ENCODE measurements at regions not wholly inside any gene's neighbourhood (a gene's known extent, or its start where the extent isn't known, plus 50 kb on each side); places are given as distances from the start of the nearest gene placed in this dataset.
"Not testable (repeated sequence)": the region's sequence is repeated elsewhere in the genome, so short reads cannot be mapped to it uniquely, and the experiment has no call there.

GRCh38 chr5:117333011-117333410 is 758.4 kb upstream of the SEMA6A start:
- no peak overlapping the region for H3K27ac ChIP-seq
- TF ChIP-seq CTCF (IDR thresholded peaks at IDR 0.05) (no peak), ZFX (IDR thresholded peaks at IDR 0.05; ENCODE audit: borderline replicate concordance) (no peak)

DNA sequence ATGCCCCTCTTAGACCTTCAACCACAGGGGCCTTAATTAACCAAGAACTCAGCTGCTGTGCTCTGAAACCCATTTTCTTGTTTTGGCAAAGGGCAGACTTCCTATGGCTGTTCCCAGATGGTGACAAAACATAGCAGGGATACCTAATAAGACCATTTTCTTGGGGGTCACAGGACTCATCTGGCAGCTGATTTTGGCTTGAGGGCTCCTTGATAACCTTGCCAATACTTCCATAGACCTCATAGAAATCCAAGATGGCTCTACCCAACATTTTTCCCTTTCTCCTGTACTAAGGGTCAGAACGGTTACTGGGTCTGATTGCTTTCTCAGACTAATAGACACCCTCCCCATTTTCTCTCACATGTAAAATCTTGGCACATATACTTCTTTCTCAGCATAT is 757.7 kb upstream of the SEMA6A start:
- TF ChIP-seq ZFX (IDR thresholded peaks at IDR 0.05; ENCODE audit: borderline replicate concordance) = no peak
- TF ChIP-seq CTCF (IDR thresholded peaks at IDR 0.05) = no peak
- no peak overlapping the region for H3K27ac ChIP-seq

DNA sequence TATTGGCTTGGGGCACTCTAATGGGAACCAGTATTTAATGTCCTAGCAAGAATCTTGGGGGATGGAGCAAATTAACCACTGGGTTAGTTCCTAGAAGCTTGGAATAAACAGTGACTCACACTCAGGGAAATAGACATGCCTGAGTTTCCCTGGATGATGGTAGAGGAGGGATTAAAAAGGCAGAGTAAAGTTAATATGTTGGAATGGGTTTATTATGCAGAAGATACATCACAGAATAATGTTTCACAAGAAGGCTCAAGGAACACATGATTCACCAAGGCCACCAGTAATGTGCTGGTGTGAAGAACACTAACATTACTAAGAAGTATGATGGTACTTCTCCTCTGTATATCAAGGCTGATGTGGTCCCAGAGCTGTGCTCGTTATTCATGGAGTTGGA is 752.9 kb upstream of the SEMA6A start:
- no peak overlapping the region for H3K27ac ChIP-seq
- no peak for TF ChIP-seq ZFX (IDR thresholded peaks at IDR 0.05; ENCODE audit: borderline replicate concordance)
- no peak for TF ChIP-seq CTCF (IDR thresholded peaks at IDR 0.05)

DNA sequence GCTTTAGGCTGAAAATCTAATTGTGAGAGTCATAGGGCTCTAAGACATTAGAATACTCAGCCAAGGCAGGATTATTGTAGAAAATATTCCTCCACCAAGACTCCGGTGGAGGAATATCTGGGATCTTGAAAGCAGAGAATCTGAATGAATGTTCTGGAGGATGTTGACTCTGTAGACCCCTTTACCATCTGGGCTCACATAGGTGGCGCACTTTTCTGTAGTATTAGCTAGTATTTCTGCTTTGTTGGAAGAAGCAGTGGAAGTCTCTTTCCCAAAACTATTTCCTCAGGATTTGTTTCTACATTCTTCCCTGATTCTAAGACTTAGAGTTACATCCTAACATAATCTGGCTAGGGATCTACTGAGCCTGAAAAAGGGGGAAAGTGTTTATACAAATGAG is 752.4 kb upstream of the SEMA6A start:
- H3K27ac ChIP-seq = no peak overlapping the region
- TF ChIP-seq ZFX (IDR thresholded peaks at IDR 0.05; ENCODE audit: borderline replicate concordance) (no peak), CTCF (IDR thresholded peaks at IDR 0.05) (no peak)

DNA sequence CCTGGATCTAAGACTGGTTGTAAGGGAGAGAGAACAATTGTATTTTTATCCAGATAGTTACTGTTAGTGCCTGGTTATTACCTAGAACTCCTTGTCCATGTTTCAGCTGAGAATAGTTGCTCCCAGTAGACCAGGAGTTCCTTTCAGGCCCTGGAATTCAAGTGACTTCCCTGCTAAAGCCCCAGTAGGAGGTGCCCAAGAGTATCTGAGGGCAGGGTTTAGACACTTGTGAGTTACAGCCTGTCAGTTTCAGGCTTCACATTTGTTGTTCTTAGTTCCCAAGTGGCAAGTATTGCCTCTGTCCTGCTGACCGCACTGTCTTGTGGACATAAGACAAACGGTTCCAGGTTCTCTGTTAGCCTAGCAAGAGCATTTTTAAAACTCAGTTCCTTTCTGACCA is 743.9 kb upstream of the SEMA6A start:
- TF ChIP-seq ZFX (IDR thresholded peaks at IDR 0.05; ENCODE audit: borderline replicate concordance) = no peak
- TF ChIP-seq CTCF (IDR thresholded peaks at IDR 0.05) = peak; percentile 64
- no peak overlapping the region for H3K27ac ChIP-seq

GRCh38 chr5:117315170-117315569 is 740.5 kb upstream of the SEMA6A start:
- no peak overlapping the region for H3K27ac ChIP-seq
- TF ChIP-seq CTCF (IDR thresholded peaks at IDR 0.05) = no peak

- H3K27ac ChIP-seq = not testable (repeated sequence)
Measured at GRCh38 chr5:117304512-117305107, 730.0 kb upstream of the SEMA6A start.

GRCh38 chr5:117302949-117303348 is 728.3 kb upstream of the SEMA6A start:
- no peak for TF ChIP-seq ZFX (IDR thresholded peaks at IDR 0.05; ENCODE audit: borderline replicate concordance)
- no peak for TF ChIP-seq CTCF (IDR thresholded peaks at IDR 0.05)
- H3K27ac ChIP-seq = no peak overlapping the region

Data from 22Rv1 (cell line).